Dermis blood vessel endothelial cell (primary cell): ENCODE measurements at regions not wholly inside any gene's neighbourhood (a gene's known extent, or its start where the extent isn't known, plus 50 kb on each side); places are given as distances from the start of the nearest gene placed in this dataset.

ENCODE experiments used
- DNase-seq: peaks from one replicate; pipeline ENCODE4 v3.0.0; 2010

GRCh38 chr3:118744186-118744585 is 290.5 kb downstream of the IGSF11 start:
- no peak for DNase-seq

DNA sequence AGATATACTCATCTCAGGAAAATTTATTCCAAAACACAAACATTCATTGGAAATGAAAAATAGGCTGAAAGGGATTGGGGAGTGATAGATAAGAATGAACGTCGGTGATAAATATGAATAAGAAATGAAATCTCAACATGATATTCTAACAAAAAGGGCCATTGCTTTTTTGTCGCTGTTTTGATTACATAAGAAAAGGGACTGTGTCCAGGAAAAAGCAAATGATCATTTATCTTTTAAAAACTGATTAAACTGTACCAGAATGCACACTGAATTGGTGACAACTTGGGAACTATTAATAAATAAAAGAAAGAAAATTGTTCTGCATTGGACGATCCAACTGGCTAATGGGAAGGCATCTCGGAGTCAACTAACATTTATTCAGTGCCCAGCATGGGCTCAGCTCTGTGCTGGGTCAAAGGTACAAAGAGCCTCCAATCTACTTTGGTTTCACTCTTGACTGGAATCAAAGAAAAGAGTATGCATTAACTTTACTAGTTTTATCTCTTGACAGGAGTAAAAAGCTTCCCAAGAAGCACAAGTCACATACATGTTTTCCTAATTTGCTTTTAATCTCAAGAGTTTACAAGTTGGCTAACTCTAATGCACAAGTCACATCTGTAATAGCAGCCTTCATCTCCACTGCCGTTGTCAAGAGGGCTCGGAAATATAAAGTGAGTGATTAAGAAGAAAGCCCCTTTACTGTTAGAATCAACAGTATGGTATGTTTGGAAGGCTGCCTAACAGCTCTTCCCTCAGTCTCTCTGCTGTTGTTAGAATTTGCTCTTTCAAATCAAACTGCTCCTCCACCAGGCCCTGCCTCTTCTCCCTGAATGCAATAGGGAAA is 280.0 kb downstream of the IGSF11 start:
- no peak for DNase-seq

GRCh38 chr3:118755253-118755801 is 279.3 kb downstream of the IGSF11 start:
- DNase-seq, result no peak

- no peak for DNase-seq
These were observed 273.9 kb downstream of the IGSF11 start for GRCh38 chr3:118760585-118761290.

- no peak for DNase-seq
These were observed 273.4 kb downstream of the IGSF11 start for GRCh38 chr3:118761291-118761606.

- DNase-seq, result no peak
These were observed 268.9 kb downstream of the IGSF11 start for GRCh38 chr3:118765636-118766305.

- DNase-seq, result no peak
These were observed 268.4 kb downstream of the IGSF11 start for GRCh38 chr3:118766306-118766669.

DNA sequence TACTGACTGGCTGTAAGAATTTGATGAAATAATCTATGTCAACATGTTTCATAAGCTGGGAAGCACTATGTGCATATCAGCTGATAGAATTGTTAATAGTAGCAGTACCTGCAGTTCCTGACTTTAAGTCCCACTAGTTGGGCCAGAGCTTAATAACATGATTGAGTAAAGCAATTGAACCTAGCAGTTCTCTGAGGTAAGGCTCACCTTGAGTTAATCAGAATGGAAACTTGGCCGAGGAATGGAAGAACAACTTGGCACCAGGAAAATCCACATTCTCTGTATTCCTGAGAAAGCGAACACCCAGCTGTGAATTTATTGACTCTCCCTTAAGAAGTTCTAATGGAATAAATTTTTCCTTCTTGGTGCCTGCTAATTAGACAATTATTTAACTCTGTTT is 262.6 kb downstream of the IGSF11 start:
- DNase-seq, result no peak

- DNase-seq, result no peak
These were observed 262.1 kb downstream of the IGSF11 start for GRCh38 chr3:118772547-118773011.

DNA sequence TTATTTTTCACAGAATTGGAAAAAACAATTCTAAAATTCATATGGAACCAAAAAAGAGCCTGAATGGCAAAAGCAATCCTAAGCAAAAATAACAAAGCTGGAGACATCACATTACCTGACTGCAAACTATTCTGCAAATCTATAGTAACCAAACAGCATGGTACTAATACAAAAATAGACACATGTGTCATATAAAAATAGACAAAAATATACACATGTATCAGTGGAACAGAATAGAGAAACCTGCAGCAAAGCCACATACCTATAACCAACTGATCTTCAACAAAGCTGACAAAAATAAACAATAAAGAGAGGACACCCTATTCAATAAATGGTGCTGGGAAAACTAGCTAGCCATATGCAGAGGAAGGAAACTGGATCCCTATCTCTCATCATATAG is 259.6 kb downstream of the IGSF11 start:
- DNase-seq, result no peak

GRCh38 chr3:118778201-118778600 is 256.4 kb downstream of the IGSF11 start:
- no peak for DNase-seq

GRCh38 chr3:118781232-118781631 is 253.4 kb downstream of the IGSF11 start:
- no peak for DNase-seq

GRCh38 chr3:118781839-118782238 is 252.8 kb downstream of the IGSF11 start:
- no peak for DNase-seq

GRCh38 chr3:118782755-118783202 is 251.9 kb downstream of the IGSF11 start:
- no peak for DNase-seq

DNA sequence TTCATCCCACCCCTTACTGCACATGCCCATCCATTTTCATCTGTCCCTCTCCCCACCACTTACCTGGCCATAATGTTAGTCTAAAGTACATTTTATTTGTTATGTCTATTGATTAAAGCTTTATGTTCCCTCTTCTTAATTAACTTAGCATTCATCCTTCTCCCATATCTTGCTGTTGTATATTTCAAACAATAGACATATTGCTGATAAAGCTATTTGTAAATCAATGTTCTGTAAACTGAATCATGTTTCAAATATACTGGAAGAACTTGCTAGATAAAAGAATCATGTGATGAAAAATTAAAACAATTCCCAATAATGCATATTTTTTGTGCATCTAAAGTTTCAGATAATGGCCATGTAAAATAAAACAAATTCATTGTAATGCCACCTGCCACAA is 249.2 kb downstream of the IGSF11 start:
- no peak for DNase-seq

DNA sequence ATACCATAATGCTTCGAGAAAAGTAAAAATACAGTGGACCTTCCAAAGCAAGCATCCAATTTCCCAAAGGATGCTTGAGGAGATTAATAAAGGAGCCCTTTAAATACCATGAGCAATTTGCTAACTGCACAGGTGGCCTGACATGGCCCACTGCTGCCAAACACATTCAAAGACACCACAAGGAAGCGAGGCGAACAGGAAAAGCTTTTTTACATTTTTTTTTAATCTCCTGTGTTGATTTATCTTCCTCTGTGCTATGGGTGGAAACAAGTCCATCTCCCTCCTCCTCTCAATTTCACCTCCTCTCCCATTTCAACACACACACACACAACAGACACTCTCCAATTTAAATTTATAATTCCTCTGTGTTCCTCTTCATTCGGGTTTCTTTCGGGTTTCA is 243.4 kb downstream of the IGSF11 start:
- DNase-seq, result no peak

DNA sequence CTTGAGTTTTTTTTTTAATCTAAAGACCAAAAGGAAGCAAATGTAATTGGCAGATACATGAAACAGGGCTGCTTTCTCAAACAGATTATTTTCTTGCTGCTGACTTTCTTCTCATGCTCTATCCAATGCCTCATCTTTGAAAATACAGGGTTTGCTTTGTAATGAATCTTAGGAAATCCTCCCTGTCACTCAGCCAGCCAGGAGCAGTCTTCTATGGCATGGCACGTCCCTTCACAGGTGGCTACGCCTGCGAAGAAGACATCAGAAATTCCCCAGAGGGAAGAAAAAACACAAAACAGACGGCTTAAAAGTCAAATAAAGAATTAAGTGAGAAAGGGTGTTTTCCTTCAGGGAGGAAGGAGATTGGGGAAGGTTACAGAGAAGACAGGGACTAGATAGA is 242.5 kb downstream of the IGSF11 start:
- DNase-seq, result no peak

GRCh38 chr3:118793176-118793575 is 241.5 kb downstream of the IGSF11 start:
- DNase-seq, result no peak

DNA sequence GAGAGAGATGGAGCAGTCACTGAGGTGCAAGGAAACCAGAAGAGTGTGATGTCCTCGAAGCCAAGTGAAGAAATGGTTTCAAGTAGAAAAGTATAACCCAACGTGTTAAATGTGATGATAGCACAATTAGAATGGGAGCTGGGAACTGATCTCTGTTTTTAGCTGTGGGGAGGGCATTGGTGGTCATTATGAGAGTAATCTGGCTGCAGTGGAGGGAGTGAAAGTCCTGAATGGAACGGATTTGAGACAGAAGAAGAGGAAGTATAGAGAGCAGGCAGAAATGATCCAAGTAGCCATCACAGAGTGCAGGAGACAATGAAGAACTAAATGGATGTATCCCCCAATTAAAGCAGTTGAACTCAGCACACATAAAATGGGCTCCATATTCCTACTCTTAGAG is 235.3 kb downstream of the IGSF11 start:
- no peak for DNase-seq

GRCh38 chr3:118801899-118802298 is 232.7 kb downstream of the IGSF11 start:
- no peak for DNase-seq

- DNase-seq, result no peak
These were observed 232.1 kb downstream of the IGSF11 start for GRCh38 chr3:118802325-118803095.

DNA sequence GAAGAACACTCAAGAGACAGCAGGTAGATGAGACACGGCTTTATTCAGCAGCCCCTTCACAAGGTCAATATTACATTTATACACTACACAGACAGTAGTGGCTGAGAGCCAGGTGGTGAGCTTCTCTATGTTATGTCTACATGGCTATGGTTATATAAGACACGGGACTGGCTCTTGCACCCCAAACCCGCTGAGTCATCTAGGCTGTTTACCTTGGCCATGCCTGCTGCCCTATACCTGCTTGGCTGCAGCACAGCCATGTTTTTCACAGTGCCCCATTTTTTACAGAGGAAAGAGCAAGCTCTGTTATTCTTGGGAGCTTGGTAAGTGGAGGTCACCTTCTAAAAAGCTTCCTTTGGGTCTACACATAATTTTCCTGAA is 231.6 kb downstream of the IGSF11 start:
- no peak for DNase-seq

DNA sequence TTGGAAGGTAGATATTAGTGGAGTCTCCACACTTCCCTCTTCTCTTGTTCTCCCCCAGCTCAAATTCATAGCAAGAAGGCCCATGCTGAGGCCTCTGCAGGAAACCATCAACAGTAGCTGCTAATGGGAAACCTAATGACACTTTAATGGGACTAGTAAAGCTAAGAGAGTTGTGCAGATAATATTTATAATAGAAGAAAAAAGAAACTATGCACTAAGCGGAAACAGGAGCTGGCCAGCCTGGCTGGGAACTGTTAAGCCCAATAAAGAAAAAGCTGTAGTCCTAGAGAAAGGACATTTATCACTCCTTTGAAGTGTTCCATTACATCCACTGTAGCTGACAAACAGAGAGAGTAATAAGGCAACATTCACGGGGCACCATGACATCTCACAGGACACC is 229.6 kb downstream of the IGSF11 start:
- DNase-seq, result no peak
